ENCODE measurements at regions not wholly inside any gene's neighbourhood (a gene's known extent, or its start where the extent isn't known, plus 50 kb on each side); places are given as distances from the start of the nearest gene placed in this dataset.

- ChIA-PET POLR2A (ENCODE audit: partially characterized antibody) (no interaction called here), CTCF (ENCODE audit: partially characterized antibody) (no interaction called here)
- H3K27ac Mint-ChIP-seq = no peak overlapping the region
- Histone ChIP-seq H3K27ac (ENCODE audit: low read depth, low read length) (no peak overlapping the region), H3K4me1 (ENCODE audit: insufficient read depth, low read length) (no peaks in the 10 kb centered on the region), H3K36me3 (ENCODE audit: insufficient read depth, low read length) (no peaks in the 10 kb centered on the region), H3K9me3 (ENCODE audit: control insufficient read depth in 1 of 2, low read length in 2 of 2) (no peaks in the 10 kb centered on the region), H3K27me3 (ENCODE audit: insufficient read depth, low read length) (no peaks in the 10 kb centered on the region), H3K4me3 (ENCODE audit: low read length in 2 of 2) (no peak overlapping the region)
- no peak for DNase-seq
- H3K4me1 Mint-ChIP-seq = peaks cover 1 to 11% (median 6%) of the 10 kb centered on the region in 4 donors
- peaks cover 33% of the 10 kb centered on the region in 2 donors for H3K27me3 Mint-ChIP-seq
- H3K36me3 Mint-ChIP-seq = no peaks in the 10 kb centered on the region
- no peak overlapping the region for H3K4me3 Mint-ChIP-seq
- intact Hi-C loops (cut with micrococcal nuclease) = no loop called here
- H3K9me3 Mint-ChIP-seq = peaks cover 0 to 2% (median 0%) of the 10 kb centered on the region in 8 donors
Measured at GRCh38 chr21:38664841-38665240, 140.9 kb upstream of the ETS2 start.

- Histone ChIP-seq H3K36me3 (ENCODE audit: insufficient read depth, low read length) (no peaks in the 10 kb centered on the region), H3K27me3 (ENCODE audit: insufficient read depth, low read length) (no peaks in the 10 kb centered on the region), H3K27ac (ENCODE audit: low read depth, low read length) (no peak overlapping the region), H3K9me3 (ENCODE audit: control insufficient read depth in 1 of 2, low read length in 2 of 2) (no peaks in the 10 kb centered on the region), H3K4me1 (ENCODE audit: insufficient read depth, low read length) (no peaks in the 10 kb centered on the region), H3K4me3 (ENCODE audit: low read length in 2 of 2) (no peak overlapping the region)
- ChIA-PET POLR2A (ENCODE audit: partially characterized antibody) (no interaction called here), CTCF (ENCODE audit: partially characterized antibody) (interaction anchor here (1.3 kb wide), 1 partner anchor 16 kb away, joined by 3 read pairs; no protein-coding TSS in a partner anchor)
- Mint-ChIP-seq H3K4me1 (no peaks in the 10 kb centered on the region), H3K4me3 (no peak overlapping the region), H3K9me3 (peaks cover 0 to 2% (median 0%) of the 10 kb centered on the region in 8 donors), H3K36me3 (no peaks in the 10 kb centered on the region), H3K27ac (no peak overlapping the region), H3K27me3 (peaks cover 20 to 27% of the 10 kb centered on the region in 2 donors)
- no peak for DNase-seq
- intact Hi-C loops (cut with micrococcal nuclease) = no loop called here
Measured at GRCh38 chr21:38667291-38667870, 138.3 kb upstream of the ETS2 start.

GRCh38 chr21:38668067-38668466, 137.7 kb upstream of the ETS2 start:
- ChIA-PET POLR2A (ENCODE audit: partially characterized antibody) (no interaction called here), CTCF (ENCODE audit: partially characterized antibody) (interaction anchor here (1.3 kb wide), 1 partner anchor 16 kb away, joined by 3 read pairs; no protein-coding TSS in a partner anchor)
- Histone ChIP-seq H3K9me3 (ENCODE audit: control insufficient read depth in 1 of 2, low read length in 2 of 2) (no peaks in the 10 kb centered on the region), H3K4me3 (ENCODE audit: low read length in 2 of 2) (no peak overlapping the region), H3K27ac (ENCODE audit: low read depth, low read length) (no peak overlapping the region), H3K4me1 (ENCODE audit: insufficient read depth, low read length) (no peaks in the 10 kb centered on the region), H3K27me3 (ENCODE audit: insufficient read depth, low read length) (no peaks in the 10 kb centered on the region), H3K36me3 (ENCODE audit: insufficient read depth, low read length) (no peaks in the 10 kb centered on the region)
- Mint-ChIP-seq H3K27me3 (peaks cover 14 to 21% of the 10 kb centered on the region in 2 donors), H3K36me3 (no peaks in the 10 kb centered on the region), H3K4me1 (no peaks in the 10 kb centered on the region), H3K27ac (no peak overlapping the region), H3K4me3 (no peak overlapping the region), H3K9me3 (peaks cover 0 to 2% (median 0%) of the 10 kb centered on the region in 8 donors)
- DNase-seq = no peak
- intact Hi-C loops (cut with micrococcal nuclease) = no loop called here

DNA sequence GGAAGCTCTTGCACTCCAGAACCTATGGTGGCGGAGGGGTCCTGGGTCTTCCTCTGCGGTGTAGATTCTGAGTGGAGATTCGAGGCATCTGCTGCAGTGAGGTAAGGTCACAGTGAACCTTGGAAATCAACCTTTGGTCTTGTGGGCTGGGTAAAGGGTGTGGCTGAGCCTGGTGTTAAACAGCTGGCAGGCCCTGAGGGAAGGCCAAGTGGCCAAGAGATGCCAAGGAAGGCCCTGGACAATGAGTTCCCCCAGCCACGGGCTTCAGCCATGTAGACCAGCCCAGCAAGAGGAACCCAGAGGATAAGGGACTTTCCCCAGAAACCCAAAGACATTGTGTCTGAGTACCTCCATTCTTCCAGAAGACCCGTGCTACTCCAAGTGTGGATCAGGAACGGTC, 137.2 kb upstream of the ETS2 start:
- Histone ChIP-seq H3K9me3 (ENCODE audit: control insufficient read depth in 1 of 2, low read length in 2 of 2) (no peaks in the 10 kb centered on the region), H3K4me1 (ENCODE audit: insufficient read depth, low read length) (no peaks in the 10 kb centered on the region), H3K27ac (ENCODE audit: low read depth, low read length) (no peak overlapping the region), H3K4me3 (ENCODE audit: low read length in 2 of 2) (no peak overlapping the region), H3K27me3 (ENCODE audit: insufficient read depth, low read length) (no peaks in the 10 kb centered on the region), H3K36me3 (ENCODE audit: insufficient read depth, low read length) (no peaks in the 10 kb centered on the region)
- DNase-seq = no peak
- Mint-ChIP-seq H3K4me3 (no peak overlapping the region), H3K27me3 (peaks cover 12 to 17% of the 10 kb centered on the region in 2 donors), H3K27ac (no peak overlapping the region), H3K4me1 (no peaks in the 10 kb centered on the region), H3K36me3 (no peaks in the 10 kb centered on the region), H3K9me3 (peaks cover 0 to 2% (median 0%) of the 10 kb centered on the region in 8 donors)
- intact Hi-C loops (cut with micrococcal nuclease) = no loop called here
- ChIA-PET POLR2A (ENCODE audit: partially characterized antibody) (no interaction called here), CTCF (ENCODE audit: partially characterized antibody) (interaction anchor here (1.1 to 1.3 kb wide), 2 partner anchors 15 kb away, joined by 3 read pairs; no protein-coding TSS in a partner anchor)

GRCh38 chr21:38669186-38669585, 136.5 kb upstream of the ETS2 start:
- no peaks in the 10 kb centered on the region for H3K4me1 ChIP-seq (ENCODE audit: insufficient read depth, low read length)
- H3K9me3 ChIP-seq (ENCODE audit: control insufficient read depth in 1 of 2, low read length in 2 of 2) = no peaks in the 10 kb centered on the region
- no peak for DNase-seq
- no peak overlapping the region for H3K27ac ChIP-seq (ENCODE audit: low read depth, low read length)
- H3K36me3 ChIP-seq (ENCODE audit: insufficient read depth, low read length) = no peaks in the 10 kb centered on the region
- no peaks in the 10 kb centered on the region for H3K36me3 Mint-ChIP-seq
- H3K4me3 Mint-ChIP-seq = no peak overlapping the region
- H3K9me3 Mint-ChIP-seq = peaks cover 0 to 2% (median 0%) of the 10 kb centered on the region in 8 donors
- no peaks in the 10 kb centered on the region for H3K27me3 ChIP-seq (ENCODE audit: insufficient read depth, low read length)
- intact Hi-C loops (cut with micrococcal nuclease) = no loop called here
- H3K27me3 Mint-ChIP-seq = peaks cover 10 to 17% of the 10 kb centered on the region in 2 donors
- POLR2A ChIA-PET (ENCODE audit: partially characterized antibody) = no interaction called here
- no peaks in the 10 kb centered on the region for H3K4me1 Mint-ChIP-seq
- H3K4me3 ChIP-seq (ENCODE audit: low read length in 2 of 2) = no peak overlapping the region
- no peak overlapping the region for H3K27ac Mint-ChIP-seq
- CTCF ChIA-PET (ENCODE audit: partially characterized antibody) = interaction anchor here (1.1 kb wide), 1 partner anchor 15 kb away, joined by 3 read pairs; no protein-coding TSS in a partner anchor

- H3K36me3 Mint-ChIP-seq = no peaks in the 10 kb centered on the region
- intact Hi-C loops (cut with micrococcal nuclease) = no loop called here
- Histone ChIP-seq H3K36me3 (ENCODE audit: insufficient read depth, low read length) (no peaks in the 10 kb centered on the region), H3K4me3 (ENCODE audit: low read length in 2 of 2) (no peak overlapping the region), H3K4me1 (ENCODE audit: insufficient read depth, low read length) (no peaks in the 10 kb centered on the region), H3K9me3 (ENCODE audit: control insufficient read depth in 1 of 2, low read length in 2 of 2) (no peaks in the 10 kb centered on the region), H3K27ac (ENCODE audit: low read depth, low read length) (no peak overlapping the region), H3K27me3 (ENCODE audit: insufficient read depth, low read length) (no peaks in the 10 kb centered on the region)
- H3K27ac Mint-ChIP-seq = no peak overlapping the region
- peaks cover 0 to 2% (median 0%) of the 10 kb centered on the region in 8 donors for H3K9me3 Mint-ChIP-seq
- DNase-seq = no peak
- peaks cover 7 to 13% of the 10 kb centered on the region in 2 donors for H3K27me3 Mint-ChIP-seq
- CTCF ChIA-PET (ENCODE audit: partially characterized antibody) = no interaction called here
- no peaks in the 10 kb centered on the region for H3K4me1 Mint-ChIP-seq
- H3K4me3 Mint-ChIP-seq = no peak overlapping the region
- POLR2A ChIA-PET (ENCODE audit: partially characterized antibody) = no interaction called here
Measured at GRCh38 chr21:38670861-38671260, 134.9 kb upstream of the ETS2 start.

GRCh38 chr21:38671773-38672172, 134.0 kb upstream of the ETS2 start:
- Histone ChIP-seq H3K4me1 (ENCODE audit: insufficient read depth, low read length) (no peaks in the 10 kb centered on the region), H3K9me3 (ENCODE audit: control insufficient read depth in 1 of 2, low read length in 2 of 2) (no peaks in the 10 kb centered on the region), H3K27ac (ENCODE audit: low read depth, low read length) (no peak overlapping the region), H3K27me3 (ENCODE audit: insufficient read depth, low read length) (no peaks in the 10 kb centered on the region), H3K36me3 (ENCODE audit: insufficient read depth, low read length) (no peaks in the 10 kb centered on the region), H3K4me3 (ENCODE audit: low read length in 2 of 2) (no peak overlapping the region)
- Mint-ChIP-seq H3K9me3 (peaks cover 0 to 2% (median 0%) of the 10 kb centered on the region in 8 donors), H3K36me3 (no peaks in the 10 kb centered on the region), H3K27ac (no peak overlapping the region), H3K4me1 (no peaks in the 10 kb centered on the region), H3K4me3 (no peak overlapping the region), H3K27me3 (peaks cover 7 to 19% of the 10 kb centered on the region in 2 donors)
- ChIA-PET POLR2A (ENCODE audit: partially characterized antibody) (no interaction called here), CTCF (ENCODE audit: partially characterized antibody) (no interaction called here)
- intact Hi-C loops (cut with micrococcal nuclease) = no loop called here
- DNase-seq = no peak
